HepG2 (cell line): ENCODE measurements at regions not wholly inside any gene's neighbourhood (a gene's known extent, or its start where the extent isn't known, plus 50 kb on each side); places are given as distances from the start of the nearest gene placed in this dataset.

Experiments used
- CEBPB ChIP-seq: IDR thresholded peaks from 2 replicates; pipeline ENCODE4 v1.6.1; 2011; ENCODE audit warnings: low read depth, low read length, improper control_type of control experiment, borderline replicate concordance
- CREB1 ChIP-seq, 2 experiments: fragments of 450-650 bp in 1 of 2; IDR thresholded peaks; 2 replicates each; pipeline ENCODE4 v1.6.1; 2016 to 2017; ENCODE audit warnings: control low read depth in 1 of 2, mild to moderate bottlenecking in 1 of 2, missing compliant biosample characterization in 1 of 2, missing genetic modification characterization in 1 of 2
- EP300 ChIP-seq, 3 experiments: sonication (generic) in 1 of 3; formaldehyde crosslinking in 1 of 3; IDR thresholded peaks; 2 replicates each; pipeline versions ENCODE4 v1.5.1 to v1.6.1; 2011 to 2020; ENCODE audit warnings: low read depth in 2 of 3, low read length in 2 of 3, borderline replicate concordance in 1 of 3, improper control_type of control experiment in 1 of 3, mild to moderate bottlenecking in 1 of 3, missing genetic modification reagents in 1 of 3, moderate library complexity in 1 of 3
- EZH2 ChIP-seq: conservative IDR thresholded peaks from 2 replicates; pipeline ENCODE4 v1.6.1; 2012; ENCODE audit warnings: mild to moderate bottlenecking, low read depth, low read length, moderate library complexity
- GMEB1 ChIP-seq: sonication (generic); formaldehyde crosslinking; IDR thresholded peaks from 2 replicates; pipeline ENCODE4 v1.5.1; 2020; ENCODE audit warnings: missing genetic modification reagents, mild to moderate bottlenecking, borderline replicate concordance
- GRHL1 ChIP-seq: sonication (generic); formaldehyde crosslinking; conservative IDR thresholded peaks from 2 replicates; pipeline ENCODE4 v1.8.0; 2022; ENCODE audit warnings: missing genetic modification reagents
- PHF8 ChIP-seq: sonication (generic); formaldehyde crosslinking; IDR thresholded peaks from 2 replicates; pipeline ENCODE4 v1.5.0; 2020; ENCODE audit warnings: missing genetic modification reagents
- TCF12 ChIP-seq, 2 experiments: fragments of 450-650 bp in 1 of 2; sonication (generic) in 1 of 2; formaldehyde crosslinking in 1 of 2; IDR thresholded peaks; 2 replicates each; pipeline versions ENCODE4 v1.6.1 to v1.8.0; 2017 to 2022; ENCODE audit warnings: antibody characterized with exemption in 1 of 2, mild to moderate bottlenecking in 1 of 2, missing genetic modification reagents in 1 of 2, moderate library complexity in 1 of 2
- ZBTB7A ChIP-seq: sonication (generic); formaldehyde crosslinking; IDR thresholded peaks from 2 replicates; pipeline ENCODE4 v1.8.0; 2022; ENCODE audit warnings: mild to moderate bottlenecking, missing genetic modification reagents
- ZNF644 ChIP-seq: IDR thresholded peaks from 2 replicates; pipeline ENCODE4 v1.6.1; 2016; ENCODE audit warnings: low read depth
- ZNF747 ChIP-seq: sonication (generic); formaldehyde crosslinking; IDR thresholded peaks from 2 replicates; pipeline ENCODE4 v1.8.1; 2023; ENCODE audit warnings: missing genetic modification reagents, mild to moderate bottlenecking, borderline replicate concordance
- ZNF83 ChIP-seq: sonication (generic); formaldehyde crosslinking; IDR thresholded peaks from 2 replicates; pipeline ENCODE4 v1.4.0; 2020; ENCODE audit warnings: missing genetic modification reagents, mild to moderate bottlenecking, borderline replicate concordance
- TF ChIP-seq, protein P1 (sequence below): sonication (generic); formaldehyde crosslinking; IDR thresholded peaks from 2 replicates; pipeline ENCODE4 v1.8.1; 2023; ENCODE audit warnings: missing genetic modification reagents, inconsistent platforms, borderline replicate concordance
- TF ChIP-seq, protein P2 (sequence below): sonication (generic); formaldehyde crosslinking; IDR thresholded peaks from 2 replicates; pipeline ENCODE4 v1.5.0; 2020; ENCODE audit warnings: mild to moderate bottlenecking, missing genetic modification reagents, moderate library complexity

DNA sequence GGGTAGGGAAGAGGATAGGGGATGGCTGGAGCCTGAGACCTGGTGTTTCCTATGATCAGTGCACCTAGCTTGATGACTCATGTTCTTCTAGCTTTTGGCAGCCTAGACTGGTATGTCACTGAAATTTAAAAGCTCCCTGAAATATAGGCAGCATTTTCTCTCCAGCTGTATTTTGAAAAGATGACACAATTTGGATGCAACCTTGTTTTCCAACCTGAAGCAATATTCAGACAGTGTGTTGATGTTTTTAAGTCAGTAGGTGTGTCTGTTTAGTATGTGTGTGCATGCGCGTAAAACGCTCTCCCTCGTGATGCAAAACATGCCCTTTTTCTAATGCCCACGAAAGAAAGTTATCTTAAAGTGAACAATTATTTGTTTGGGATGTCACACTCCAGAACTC, 58.5 kb downstream of the RPL22L1 start:
- TF ChIP-seq ZNF644: no peak
- TF ChIP-seq, protein P1, sequence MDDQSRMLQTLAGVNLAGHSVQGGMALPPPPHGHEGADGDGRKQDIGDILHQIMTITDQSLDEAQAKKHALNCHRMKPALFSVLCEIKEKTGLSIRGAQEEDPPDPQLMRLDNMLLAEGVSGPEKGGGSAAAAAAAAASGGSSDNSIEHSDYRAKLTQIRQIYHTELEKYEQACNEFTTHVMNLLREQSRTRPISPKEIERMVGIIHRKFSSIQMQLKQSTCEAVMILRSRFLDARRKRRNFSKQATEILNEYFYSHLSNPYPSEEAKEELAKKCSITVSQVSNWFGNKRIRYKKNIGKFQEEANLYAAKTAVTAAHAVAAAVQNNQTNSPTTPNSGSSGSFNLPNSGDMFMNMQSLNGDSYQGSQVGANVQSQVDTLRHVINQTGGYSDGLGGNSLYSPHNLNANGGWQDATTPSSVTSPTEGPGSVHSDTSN (CRISPR knock-in tag): no peak
- TF ChIP-seq CREB1 (IDR thresholded peaks at IDR 0.05): no peak
- TF ChIP-seq CREB1 (CRISPR knock-in tag; IDR thresholded peaks at IDR 0.05): no peak
- TF ChIP-seq ZNF747 (CRISPR knock-in tag): no peak
- TF ChIP-seq TCF12 (IDR thresholded peaks at IDR 0.05): no peak
- TF ChIP-seq TCF12 (CRISPR knock-in tag; IDR thresholded peaks at IDR 0.05): no peak
- TF ChIP-seq GMEB1 (CRISPR knock-in tag): no peak
- no peak for TF ChIP-seq ZBTB7A (CRISPR knock-in tag)
- no peak for TF ChIP-seq PHF8 (CRISPR knock-in tag)
- TF ChIP-seq, protein P2, sequence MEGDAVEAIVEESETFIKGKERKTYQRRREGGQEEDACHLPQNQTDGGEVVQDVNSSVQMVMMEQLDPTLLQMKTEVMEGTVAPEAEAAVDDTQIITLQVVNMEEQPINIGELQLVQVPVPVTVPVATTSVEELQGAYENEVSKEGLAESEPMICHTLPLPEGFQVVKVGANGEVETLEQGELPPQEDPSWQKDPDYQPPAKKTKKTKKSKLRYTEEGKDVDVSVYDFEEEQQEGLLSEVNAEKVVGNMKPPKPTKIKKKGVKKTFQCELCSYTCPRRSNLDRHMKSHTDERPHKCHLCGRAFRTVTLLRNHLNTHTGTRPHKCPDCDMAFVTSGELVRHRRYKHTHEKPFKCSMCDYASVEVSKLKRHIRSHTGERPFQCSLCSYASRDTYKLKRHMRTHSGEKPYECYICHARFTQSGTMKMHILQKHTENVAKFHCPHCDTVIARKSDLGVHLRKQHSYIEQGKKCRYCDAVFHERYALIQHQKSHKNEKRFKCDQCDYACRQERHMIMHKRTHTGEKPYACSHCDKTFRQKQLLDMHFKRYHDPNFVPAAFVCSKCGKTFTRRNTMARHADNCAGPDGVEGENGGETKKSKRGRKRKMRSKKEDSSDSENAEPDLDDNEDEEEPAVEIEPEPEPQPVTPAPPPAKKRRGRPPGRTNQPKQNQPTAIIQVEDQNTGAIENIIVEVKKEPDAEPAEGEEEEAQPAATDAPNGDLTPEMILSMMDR (CRISPR knock-in tag): no peak
- no peak for TF ChIP-seq CEBPB
- no peak for TF ChIP-seq ZNF83
- TF ChIP-seq EP300 (IDR thresholded peaks at IDR 0.05; ENCODE audit: low read depth in 2 of 2, low read length in 2 of 2): no peak
- no peak for TF ChIP-seq EP300 (CRISPR knock-in tag; IDR thresholded peaks at IDR 0.05; ENCODE audit: borderline replicate concordance)
- no peak for TF ChIP-seq EZH2
- TF ChIP-seq GRHL1 (CRISPR knock-in tag): no peak
